ENCODE measurements at regions not wholly inside any gene's neighbourhood (a gene's known extent, or its start where the extent isn't known, plus 50 kb on each side); places are given as distances from the start of the nearest gene placed in this dataset.

DNA sequence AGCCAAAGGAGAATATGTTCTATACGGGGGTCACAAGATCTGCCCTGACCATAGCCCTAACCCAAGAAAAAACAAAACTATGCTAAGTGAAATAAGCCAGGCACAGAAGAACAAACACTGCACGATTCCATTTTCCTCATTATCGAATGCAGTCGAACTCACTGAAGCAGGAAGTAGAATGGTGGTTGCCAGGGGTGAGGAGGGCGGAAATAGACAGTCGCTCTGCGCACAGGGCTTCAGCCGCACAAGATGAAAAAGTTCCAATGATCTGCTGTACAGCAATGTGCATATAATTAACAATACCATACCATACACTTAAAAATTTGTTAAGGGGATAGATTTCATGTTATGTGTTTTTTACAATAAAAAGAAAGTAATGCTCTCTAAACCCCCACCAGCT, 257.7 kb downstream of the TXNL1 start:
- Histone ChIP-seq H3K27me3 (ENCODE audit: control insufficient read depth, insufficient read depth, low read length) (no peaks in the 10 kb centered on the region), H3K4me1 (ENCODE audit: control insufficient read depth, insufficient read depth, low read length) (no peaks in the 10 kb centered on the region), H3K9me3 (ENCODE audit: control insufficient read depth, insufficient read depth, low read length) (no peaks in the 10 kb centered on the region), H3K36me3 (ENCODE audit: control insufficient read depth, insufficient read depth, low read length) (no peaks in the 10 kb centered on the region), H3K4me3 (ENCODE audit: low read length) (no peak overlapping the region), H3K27ac (ENCODE audit: low read length) (no peak overlapping the region)
- Mint-ChIP-seq H3K4me1 (peaks cover 0 to 5% of the 10 kb centered on the region in 2 donors), H3K36me3 (no peaks in the 10 kb centered on the region), H3K27me3 (ENCODE audit: low read depth in 2 of 2) (no peaks in the 10 kb centered on the region), H3K9me3 (no peaks in the 10 kb centered on the region), H3K4me3 (no peak overlapping the region), H3K27ac (no peak overlapping the region)
- intact Hi-C loops (cut with micrococcal nuclease) = no loop called here
- DNase-seq (no peak), ATAC-seq (no peak)
- 96% methylated on average over 7 of the region's 8 CpGs for WGBS (ENCODE audit: insufficient coverage)
- no peak for TF ChIP-seq CTCF (IDR thresholded peaks at IDR 0.05)

DNA sequence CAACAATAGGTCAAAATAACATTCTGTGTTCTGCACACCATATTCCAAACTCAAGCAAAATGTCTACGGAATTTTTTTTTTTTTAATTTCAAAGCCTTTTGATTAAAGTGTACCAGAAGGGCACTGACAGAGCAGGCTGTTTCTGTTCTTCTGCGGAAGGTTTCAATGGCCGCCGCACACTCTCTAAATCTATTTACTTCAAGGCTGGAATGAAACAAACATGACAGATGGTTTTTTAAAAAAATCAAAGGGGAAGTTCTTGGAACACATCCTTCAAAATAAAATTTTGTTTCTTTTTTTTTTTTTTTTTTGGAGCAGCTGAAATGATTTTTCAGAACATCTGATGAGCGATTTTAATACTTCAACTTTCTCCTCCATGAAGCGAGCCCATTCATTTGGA, 259.1 kb downstream of the TXNL1 start:
- Histone ChIP-seq H3K4me3 (ENCODE audit: low read length) (no peak overlapping the region), H3K4me1 (ENCODE audit: control insufficient read depth, insufficient read depth, low read length) (no peaks in the 10 kb centered on the region), H3K27me3 (ENCODE audit: control insufficient read depth, insufficient read depth, low read length) (no peaks in the 10 kb centered on the region), H3K27ac (ENCODE audit: low read length) (no peak overlapping the region), H3K9me3 (ENCODE audit: control insufficient read depth, insufficient read depth, low read length) (no peaks in the 10 kb centered on the region), H3K36me3 (ENCODE audit: control insufficient read depth, insufficient read depth, low read length) (no peaks in the 10 kb centered on the region)
- no peaks in the 10 kb centered on the region for H3K27me3 Mint-ChIP-seq (ENCODE audit: low read depth in 2 of 2)
- DNase-seq (no peak), ATAC-seq (no peak)
- no peak for TF ChIP-seq CTCF (IDR thresholded peaks at IDR 0.05)
- no peaks in the 10 kb centered on the region for H3K36me3 Mint-ChIP-seq
- H3K27ac Mint-ChIP-seq = no peak overlapping the region
- intact Hi-C loops (cut with micrococcal nuclease) = no loop called here
- H3K9me3 Mint-ChIP-seq = no peaks in the 10 kb centered on the region
- no peak overlapping the region for H3K4me3 Mint-ChIP-seq
- peaks cover 0 to 5% of the 10 kb centered on the region in 2 donors for H3K4me1 Mint-ChIP-seq
- WGBS (ENCODE audit: insufficient coverage) = 98% methylated on average over 5 of the region's 6 CpGs

DNA sequence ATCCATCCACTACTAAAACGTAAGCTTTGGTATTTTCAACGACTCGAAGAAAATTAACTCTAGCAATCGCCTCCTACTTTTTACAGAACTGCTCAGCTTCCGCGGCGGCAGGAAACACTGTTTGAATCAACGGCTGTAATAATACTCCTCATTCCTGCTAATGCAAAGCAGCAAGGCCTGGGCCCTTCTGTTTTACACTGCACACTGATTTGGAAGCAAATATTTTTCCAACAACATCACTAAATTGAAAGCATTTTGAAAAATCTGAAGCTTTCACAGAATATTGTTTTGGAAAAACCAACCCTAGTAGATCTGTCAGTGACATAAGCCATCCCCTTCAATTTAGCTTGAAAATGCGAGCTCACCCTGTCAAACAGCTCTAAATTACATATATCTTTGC, 261.2 kb downstream of the TXNL1 start:
- H3K27me3 Mint-ChIP-seq (ENCODE audit: low read depth in 2 of 2) = no peaks in the 10 kb centered on the region
- Histone ChIP-seq H3K27me3 (ENCODE audit: control insufficient read depth, insufficient read depth, low read length) (no peaks in the 10 kb centered on the region), H3K4me3 (ENCODE audit: low read length) (no peak overlapping the region), H3K36me3 (ENCODE audit: control insufficient read depth, insufficient read depth, low read length) (no peaks in the 10 kb centered on the region), H3K27ac (ENCODE audit: low read length) (no peak overlapping the region), H3K4me1 (ENCODE audit: control insufficient read depth, insufficient read depth, low read length) (no peaks in the 10 kb centered on the region), H3K9me3 (ENCODE audit: control insufficient read depth, insufficient read depth, low read length) (no peaks in the 10 kb centered on the region)
- no peak overlapping the region for H3K27ac Mint-ChIP-seq
- no peak for TF ChIP-seq CTCF (IDR thresholded peaks at IDR 0.05)
- intact Hi-C loops (cut with micrococcal nuclease) = no loop called here
- no peak for DNase-seq
- H3K9me3 Mint-ChIP-seq = no peaks in the 10 kb centered on the region
- peaks cover 0 to 5% of the 10 kb centered on the region in 2 donors for H3K4me1 Mint-ChIP-seq
- H3K36me3 Mint-ChIP-seq = no peaks in the 10 kb centered on the region
- H3K4me3 Mint-ChIP-seq = no peak overlapping the region
- no peak for ATAC-seq
- WGBS (ENCODE audit: insufficient coverage) = 76% methylated on average over 8 of the region's 9 CpGs

DNA sequence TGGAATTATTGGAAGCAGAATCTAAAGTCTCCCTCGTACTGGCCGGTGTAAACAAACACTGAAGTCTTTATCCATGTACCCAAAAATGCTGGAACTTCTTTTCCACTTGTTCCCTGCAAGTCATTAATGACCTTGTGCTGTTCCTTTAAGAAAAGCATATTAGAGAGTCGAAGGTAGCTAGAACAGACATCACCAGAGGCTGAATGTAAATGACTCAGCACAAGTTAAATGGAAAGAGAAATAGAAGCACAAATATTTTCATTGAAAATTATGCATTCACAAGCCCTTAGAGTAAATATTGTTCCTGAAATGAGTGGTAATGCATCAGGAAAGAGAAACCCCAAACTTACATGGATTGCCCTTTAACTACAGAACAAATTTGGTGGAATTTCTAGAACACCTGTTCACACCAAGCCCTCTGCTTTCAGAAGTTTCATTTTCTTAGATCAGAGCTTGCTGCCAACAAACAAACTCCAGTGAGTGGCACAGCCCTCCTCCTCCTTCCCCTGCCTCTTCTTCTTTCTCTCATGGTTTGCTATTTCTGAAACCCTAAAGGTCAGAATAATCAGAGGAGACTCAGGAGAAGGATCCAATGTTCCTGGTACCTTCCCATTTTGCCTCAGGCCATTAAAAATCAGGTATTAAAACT, 264.3 kb downstream of the TXNL1 start:
- Histone ChIP-seq H3K4me3 (ENCODE audit: low read length) (no peak overlapping the region), H3K27ac (ENCODE audit: low read length) (no peak overlapping the region), H3K36me3 (ENCODE audit: control insufficient read depth, insufficient read depth, low read length) (no peaks in the 10 kb centered on the region), H3K4me1 (ENCODE audit: control insufficient read depth, insufficient read depth, low read length) (no peaks in the 10 kb centered on the region), H3K9me3 (ENCODE audit: control insufficient read depth, insufficient read depth, low read length) (no peaks in the 10 kb centered on the region), H3K27me3 (ENCODE audit: control insufficient read depth, insufficient read depth, low read length) (no peaks in the 10 kb centered on the region)
- H3K27ac Mint-ChIP-seq = no peak overlapping the region
- H3K4me1 Mint-ChIP-seq = peaks cover 0 to 5% of the 10 kb centered on the region in 2 donors
- H3K27me3 Mint-ChIP-seq (ENCODE audit: low read depth in 2 of 2) = no peaks in the 10 kb centered on the region
- no peaks in the 10 kb centered on the region for H3K36me3 Mint-ChIP-seq
- intact Hi-C loops (cut with micrococcal nuclease) = no loop called here
- WGBS (ENCODE audit: insufficient coverage) = 59% methylated on average over 3 of the region's 3 CpGs
- no peak for TF ChIP-seq CTCF (IDR thresholded peaks at IDR 0.05)
- no peak for DNase-seq
- no peak for ATAC-seq
- no peak overlapping the region for H3K4me3 Mint-ChIP-seq
- no peaks in the 10 kb centered on the region for H3K9me3 Mint-ChIP-seq
